T-cell (primary cell): ENCODE measurements at regions not wholly inside any gene's neighbourhood (a gene's known extent, or its start where the extent isn't known, plus 50 kb on each side); places are given as distances from the start of the nearest gene placed in this dataset.

ENCODE experiments used
- ATAC-seq, 4 experiments: fragments of 200-7000 bp in 3 of 4; fragments of 150-1000 bp in 1 of 4; cut with Tn5 transposase; replicated peaks in 1 of 4; 1 replicate in 3 of 4; 2 replicates in 1 of 4; pipeline ENCODE4 v1.10.0; 2021; ENCODE audit warnings: moderate library complexity in 3 of 4, mild to moderate bottlenecking in 2 of 4, moderate number of reproducible peaks in 1 of 4
- CTCF ChIA-PET, 2 donors: fragments of 300-600 bp; sonication (Branson Sonifier 250); formaldehyde crosslinking; loops; one replicate each; lab custom pipeline; 2022; ENCODE audit warnings: antibody characterized with exemption in 2 of 2; lab: Charles Lee
- POLR2A ChIA-PET, 2 donors: fragments of 300-600 bp; sonication (Branson Sonifier 250); formaldehyde crosslinking; loops; one replicate each; lab custom pipeline; 2022; ENCODE audit warnings: antibody characterized with exemption in 2 of 2; lab: Charles Lee
- DNase-seq, 35 experiments: peaks; one replicate each; pipeline versions ENCODE4 v3.0.0 to v3.0.0-alpha.2; 2013 to 2023
- H3K27ac ChIP-seq: one replicate; pipeline ENCODE4 v1.5.1; 2013; ENCODE audit warnings: low read length
- H3K27me3 ChIP-seq, 2 experiments: replicated peaks in 1 of 2; 1 replicate in 1 of 2; 2 replicates in 1 of 2; pipeline versions ENCODE4 v1.6.1 to v1.7.0; 2013; ENCODE audit warnings: low read length in 1 of 2, mixed read lengths in 1 of 2; ENCODE audit not compliant: control insufficient read depth in 2 of 2, insufficient read depth in 2 of 2; ENCODE audit errors: extremely low read depth in 1 of 2
- H3K36me3 ChIP-seq, 2 donors: 1 replicate in 1 of 2; 2 replicates in 1 of 2; pipeline versions ENCODE4 v1.6.1 to v1.7.0; 2013; ENCODE audit warnings: low read length in 1 of 2; ENCODE audit not compliant: control insufficient read depth in 2 of 2, insufficient read depth in 1 of 2; ENCODE audit errors: extremely low read depth in 1 of 2
- H3K4me1 ChIP-seq, 2 experiments: 1 replicate in 1 of 2; 2 replicates in 1 of 2; pipeline versions ENCODE4 v1.6.1 to v1.7.0; 2013; ENCODE audit warnings: low read length in 2 of 2, mixed read lengths in 1 of 2; ENCODE audit not compliant: insufficient read depth in 2 of 2, control insufficient read depth in 1 of 2; ENCODE audit errors: extremely low read depth in 1 of 2
- H3K4me3 ChIP-seq, 2 donors: 1 replicate in 1 of 2; 2 replicates in 1 of 2; pipeline versions ENCODE4 v1.5.1 to v1.7.0; 2013; ENCODE audit warnings: mild to moderate bottlenecking in 2 of 2, low read length in 1 of 2, moderate library complexity in 1 of 2; ENCODE audit not compliant: control insufficient read depth in 1 of 2; ENCODE audit errors: extremely low read depth in 1 of 2
- H3K9me3 ChIP-seq: 2 replicates; pipeline ENCODE4 v1.7.0; 2013
- H3K27ac Mint-ChIP-seq, 2 donors: one replicate each; pipeline ENCODE4 v1.8.0; 2020 to 2021; ENCODE audit warnings: mild to moderate bottlenecking in 2 of 2, mixed read lengths in 2 of 2
- H3K27me3 Mint-ChIP-seq, 2 donors: one replicate each; pipeline ENCODE4 v1.8.0; 2021 to 2022; ENCODE audit warnings: mixed read lengths in 2 of 2
- H3K36me3 Mint-ChIP-seq: one replicate; pipeline ENCODE4 v1.8.0; 2021; ENCODE audit warnings: mixed read lengths
- H3K4me1 Mint-ChIP-seq, 3 donors: one replicate each; pipeline ENCODE4 v1.8.0; 2020 to 2022; ENCODE audit warnings: mixed read lengths in 3 of 3, mild to moderate bottlenecking in 1 of 3
- H3K4me3 Mint-ChIP-seq, 3 donors: one replicate each; pipeline ENCODE4 v1.8.0; 2020 to 2022; ENCODE audit warnings: mild to moderate bottlenecking in 3 of 3, mixed read lengths in 3 of 3, moderate library complexity in 3 of 3
- H3K9me3 Mint-ChIP-seq, 3 donors: one replicate each; pipeline ENCODE4 v1.8.0; 2020 to 2022; ENCODE audit warnings: mixed read lengths in 3 of 3
- WGBS: methylation state at CpG from one replicate; pipeline ENCODE4 v1.1.5; 2013; ENCODE audit warnings: missing lambda C conversion rate; ENCODE audit not compliant: insufficient coverage; 5-methylcytosine and 5-hydroxymethylcytosine counted together

- WGBS = 20% methylated on average over 2 of the region's 12 CpGs
Observed at GRCh38 chr22:19579880-19580279, 55.7 kb upstream of the CLDN5 start.

DNA sequence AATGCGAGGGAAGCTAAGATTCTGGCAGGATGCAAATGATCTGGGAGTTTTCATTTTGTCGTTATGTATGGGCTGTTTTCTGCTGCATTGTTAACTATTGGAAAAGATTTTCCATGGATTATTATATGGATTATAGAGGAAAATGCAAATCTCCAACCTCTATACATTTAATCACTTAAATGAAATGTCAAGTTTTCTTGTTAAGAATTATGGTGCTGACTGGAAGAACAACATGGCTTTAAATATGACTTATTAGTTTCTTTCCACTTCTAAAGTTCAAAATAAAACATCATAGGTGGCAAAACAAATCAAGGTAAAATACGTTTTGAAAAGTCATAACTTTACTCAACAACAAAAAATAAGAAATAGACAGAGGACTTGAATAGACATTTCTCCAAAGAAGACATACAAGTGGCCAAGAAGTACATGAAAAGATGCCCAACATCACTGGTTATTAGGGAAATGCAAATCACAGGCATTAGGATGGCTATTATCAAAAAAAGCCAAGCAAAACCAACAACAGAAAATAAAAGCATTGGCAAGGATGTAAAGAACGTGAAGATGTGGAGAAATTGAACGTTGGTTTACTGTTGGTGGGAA, 56.2 kb upstream of the CLDN5 start:
- peaks cover 38 to 49% (median 43%) of the 10 kb centered on the region in 3 donors for H3K4me1 Mint-ChIP-seq
- H3K4me3 Mint-ChIP-seq = peak overlapping the region in 1 of 3 donors; percentile 47
- WGBS = 83% methylated on average over 2 of the region's 5 CpGs
- H3K27ac Mint-ChIP-seq = peak overlapping the region; percentile 79 to 83
- no peaks in the 10 kb centered on the region for H3K27me3 Mint-ChIP-seq
- H3K9me3 ChIP-seq = no peaks in the 10 kb centered on the region
- H3K27ac ChIP-seq = no peak overlapping the region
- ChIA-PET CTCF (no interaction called here), POLR2A (no interaction called here)
- H3K36me3 Mint-ChIP-seq = no peaks in the 10 kb centered on the region
- H3K36me3 ChIP-seq = no peaks in the 10 kb centered on the region
- H3K9me3 Mint-ChIP-seq = no peaks in the 10 kb centered on the region
- H3K27me3 ChIP-seq = no peaks in the 10 kb centered on the region
- DNase-seq = no peak
- H3K4me1 ChIP-seq = peaks cover 12 to 30% of the 10 kb centered on the region in 2 experiments
- H3K4me3 ChIP-seq = no peak overlapping the region
- no peak for ATAC-seq

More at GRCh38 chr22:19579880-19580279, 55.7 kb upstream of the CLDN5 start:
- Mint-ChIP-seq H3K27me3 (no peaks in the 10 kb centered on the region), H3K36me3 (no peaks in the 10 kb centered on the region), H3K27ac (peak overlapping the region; percentile 79 to 83), H3K4me3 (peak overlapping the region in 2 of 3 donors; percentile 21 to 47), H3K9me3 (no peaks in the 10 kb centered on the region), H3K4me1 (peaks cover 38 to 44% (median 43%) of the 10 kb centered on the region in 3 donors)
- ChIA-PET CTCF (no interaction called here), POLR2A (no interaction called here)
- H3K36me3 ChIP-seq = no peaks in the 10 kb centered on the region
- no peak overlapping the region for H3K4me3 ChIP-seq
- DNase-seq = peak in 8 of 35 experiments; percentile 6 to 18 (median 13)
- peak; percentile 45 to 57 (median 50) for ATAC-seq
- no peaks in the 10 kb centered on the region for H3K9me3 ChIP-seq
- no peaks in the 10 kb centered on the region for H3K27me3 ChIP-seq
- peaks cover 12 to 30% of the 10 kb centered on the region in 2 experiments for H3K4me1 ChIP-seq
- no peak overlapping the region for H3K27ac ChIP-seq

DNA sequence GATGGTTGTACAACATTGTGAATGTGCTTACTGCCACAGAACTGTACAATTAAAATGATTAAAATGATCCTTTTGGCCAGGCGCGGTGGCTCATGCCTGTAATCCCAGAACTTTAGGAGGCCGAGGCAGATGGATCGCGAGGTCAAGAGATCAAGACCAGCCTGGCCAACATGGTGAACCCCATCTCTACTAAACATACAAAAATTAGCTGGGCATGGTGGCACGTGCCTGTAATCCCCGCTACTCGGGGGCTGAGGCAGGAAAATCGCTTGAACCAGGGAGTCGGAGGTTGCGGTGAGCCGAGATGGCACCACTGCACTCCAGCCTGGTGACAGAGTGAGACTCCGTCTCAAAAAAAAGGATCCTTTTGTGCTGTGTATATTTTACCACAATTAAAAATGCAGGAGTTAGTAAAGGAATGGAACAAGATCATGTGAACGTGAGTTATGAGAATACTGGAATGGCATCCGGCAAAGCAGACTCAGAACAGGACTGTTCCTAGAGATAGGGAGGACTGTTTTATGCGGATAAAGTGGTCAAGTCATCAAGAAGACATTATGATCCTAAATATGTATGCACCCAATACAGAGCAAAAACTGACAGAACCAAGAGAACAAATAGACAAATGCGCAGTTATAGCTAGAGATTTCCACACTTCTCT, 58.0 kb upstream of the CLDN5 start:
- H3K4me3 Mint-ChIP-seq = no peak overlapping the region
- Histone ChIP-seq H3K27ac (no peak overlapping the region), H3K27me3 (no peaks in the 10 kb centered on the region), H3K9me3 (no peaks in the 10 kb centered on the region), H3K4me3 (no peak overlapping the region), H3K4me1 (peaks cover 8 to 21% of the 10 kb centered on the region in 2 experiments), H3K36me3 (no peaks in the 10 kb centered on the region)
- peaks cover 32 to 42% (median 34%) of the 10 kb centered on the region in 3 donors for H3K4me1 Mint-ChIP-seq
- ChIA-PET POLR2A (no interaction called here), CTCF (no interaction called here)
- no peaks in the 10 kb centered on the region for H3K36me3 Mint-ChIP-seq
- 81% methylated on average over 13 of the region's 17 CpGs for WGBS
- no peak overlapping the region for H3K27ac Mint-ChIP-seq
- ATAC-seq (no peak), DNase-seq (no peak)
- H3K27me3 Mint-ChIP-seq = no peaks in the 10 kb centered on the region
- H3K9me3 Mint-ChIP-seq = no peaks in the 10 kb centered on the region

- no peak overlapping the region for H3K27ac Mint-ChIP-seq
- Histone ChIP-seq H3K9me3 (no peaks in the 10 kb centered on the region), H3K36me3 (no peaks in the 10 kb centered on the region), H3K27me3 (peaks cover 0 to 4% of the 10 kb centered on the region in 2 experiments), H3K4me3 (no peak overlapping the region), H3K4me1 (no peaks in the 10 kb centered on the region), H3K27ac (no peak overlapping the region)
- H3K4me3 Mint-ChIP-seq = no peak overlapping the region
- H3K27me3 Mint-ChIP-seq = peaks cover 0 to 2% of the 10 kb centered on the region in 2 donors
- POLR2A ChIA-PET = no interaction called here
- no peak for DNase-seq
- 80% methylated on average over 9 of the region's 11 CpGs for WGBS
- H3K36me3 Mint-ChIP-seq = no peaks in the 10 kb centered on the region
- peaks cover 0 to 8% (median 3%) of the 10 kb centered on the region in 3 donors for H3K4me1 Mint-ChIP-seq
- CTCF ChIA-PET = no interaction called here
- no peak for ATAC-seq
- H3K9me3 Mint-ChIP-seq = no peaks in the 10 kb centered on the region
Observed at GRCh38 chr22:19586922-19587684, 62.9 kb upstream of the CLDN5 start.

DNA sequence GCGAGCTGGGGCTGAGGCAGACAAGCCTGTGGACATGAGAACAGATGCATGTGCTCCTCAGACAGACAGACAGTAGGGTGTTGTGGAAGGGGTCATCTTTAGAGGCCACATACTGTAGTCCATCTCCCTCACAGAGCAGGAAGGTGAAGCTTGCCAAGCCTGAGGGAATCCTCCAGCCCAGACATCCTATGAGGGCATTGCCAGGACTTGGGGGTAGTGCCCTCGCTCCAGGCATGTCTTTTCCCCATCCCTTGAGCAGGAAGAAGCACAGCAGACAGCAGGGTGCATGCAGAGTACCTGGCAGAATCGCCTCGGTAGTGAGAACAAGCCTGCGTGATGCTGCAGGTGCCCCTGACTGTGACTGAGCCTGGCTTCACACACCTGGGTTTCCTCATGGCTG, 66.5 kb upstream of the CLDN5 start:
- Histone ChIP-seq H3K27ac (no peak overlapping the region), H3K4me1 (peaks cover 3 to 12% of the 10 kb centered on the region in 2 experiments), H3K4me3 (no peak overlapping the region), H3K27me3 (peaks cover 0 to 4% of the 10 kb centered on the region in 2 experiments), H3K9me3 (no peaks in the 10 kb centered on the region), H3K36me3 (no peaks in the 10 kb centered on the region)
- Mint-ChIP-seq H3K27me3 (peaks cover 0 to 2% of the 10 kb centered on the region in 2 donors), H3K4me3 (no peak overlapping the region), H3K9me3 (no peaks in the 10 kb centered on the region), H3K36me3 (no peaks in the 10 kb centered on the region), H3K27ac (no peak overlapping the region), H3K4me1 (peaks cover 14 to 17% (median 16%) of the 10 kb centered on the region in 3 donors)
- POLR2A ChIA-PET = no interaction called here
- ATAC-seq = no peak
- 78% methylated on average over 4 of the region's 5 CpGs for WGBS
- CTCF ChIA-PET = no interaction called here
- DNase-seq = no peak

GRCh38 chr22:19591568-19591967, 67.4 kb upstream of the CLDN5 start:
- H3K27ac ChIP-seq = no peak overlapping the region
- no peak overlapping the region for H3K27ac Mint-ChIP-seq
- H3K4me3 Mint-ChIP-seq = no peak overlapping the region
- H3K9me3 ChIP-seq = no peaks in the 10 kb centered on the region
- DNase-seq (no peak), ATAC-seq (no peak)
- ChIA-PET POLR2A (interaction anchor here in 1 of 2 donors (0.8 kb wide), 1 partner anchor 15 kb away, joined by 3 read pairs; no protein-coding TSS in a partner anchor), CTCF (no interaction called here)
- WGBS = no CpG with 5 or more reads among the region's 2 CpGs
- H3K36me3 ChIP-seq = no peaks in the 10 kb centered on the region
- H3K9me3 Mint-ChIP-seq = no peaks in the 10 kb centered on the region
- H3K4me1 ChIP-seq = peaks cover 7 to 20% of the 10 kb centered on the region in 2 experiments
- H3K27me3 ChIP-seq = peaks cover 0 to 6% of the 10 kb centered on the region in 2 experiments
- H3K27me3 Mint-ChIP-seq = peaks cover 0 to 2% of the 10 kb centered on the region in 2 donors
- no peak overlapping the region for H3K4me3 ChIP-seq
- H3K36me3 Mint-ChIP-seq = no peaks in the 10 kb centered on the region
- H3K4me1 Mint-ChIP-seq = peaks cover 17 to 24% (median 19%) of the 10 kb centered on the region in 3 donors
